ENCODE measurements at regions not wholly inside any gene's neighbourhood (a gene's known extent, or its start where the extent isn't known, plus 50 kb on each side); places are given as distances from the start of the nearest gene placed in this dataset.

DNA sequence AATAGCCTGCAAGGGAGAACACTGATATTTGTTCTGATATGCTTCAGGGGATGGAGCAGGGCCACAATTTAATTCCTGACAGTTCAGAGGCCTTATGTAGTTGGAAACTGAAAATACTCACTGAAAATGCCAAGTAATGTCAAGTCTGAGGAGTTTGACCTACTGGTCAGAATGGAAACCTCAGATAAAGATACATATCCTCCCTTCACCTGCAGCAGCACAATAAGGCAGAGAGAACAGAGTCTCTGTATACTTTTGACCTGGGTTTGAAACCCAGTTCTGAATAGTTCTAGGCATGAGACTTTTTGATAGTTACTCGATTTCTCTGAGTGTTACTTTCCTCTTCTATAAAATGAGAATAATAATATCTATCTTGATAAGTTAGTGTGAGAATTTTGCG is 65.8 kb upstream of the TRPC5 start:
- Histone ChIP-seq H3K4me1 (ENCODE audit: control insufficient read depth, insufficient read depth, low read length) (no peaks in the 10 kb centered on the region), H3K36me3 (ENCODE audit: control insufficient read depth in 2 of 2, insufficient read depth in 2 of 2, low read length in 1 of 2) (no peaks in the 10 kb centered on the region), H4K20me1 (ENCODE audit: control insufficient read depth, insufficient read depth) (no peaks in the 10 kb centered on the region), H3K9ac (ENCODE audit: control insufficient read depth, insufficient read depth, low read length) (no peak overlapping the region), H3K4me2 (ENCODE audit: control insufficient read depth, insufficient read depth) (no peak overlapping the region), H3K27ac (ENCODE audit: control insufficient read depth, insufficient read depth) (no peak overlapping the region), H3K9me3 (replicated peaks; ENCODE audit: control insufficient read depth, insufficient read depth, low read length) (no peaks in the 10 kb centered on the region), H2AFZ (ENCODE audit: control insufficient read depth, low read depth, low read length) (no peak overlapping the region), H3K4me3 (no peak overlapping the region), H3K27me3 (replicated peaks in 1 of 2; ENCODE audit: control insufficient read depth in 2 of 2, insufficient read depth in 2 of 2, low read length in 1 of 2) (no peaks in the 10 kb centered on the region), H3K79me2 (ENCODE audit: control insufficient read depth, insufficient read depth, low read length) (no peaks in the 10 kb centered on the region)
- ChIA-PET SMC1A (ENCODE audit: uncharacterized antibody, unreplicated experiment) (no interaction called here), RAD21 (ENCODE audit: unreplicated experiment) (no interaction called here), CTCF (interaction anchor here (0.6 kb wide), 3 partner anchors 56 to 587 kb away, joined by 3 to 4 read pairs (median 3); no protein-coding TSS in a partner anchor), POLR2A (no interaction called here)
- 29% methylated on average over 2 of the region's 2 CpGs for WGBS (ENCODE audit: insufficient coverage, insufficient replicate concordance, low lambda C conversion rate, missing lambda C conversion rate)
- DNase-seq (ENCODE audit: low read depth, low spot score) (no peak), ATAC-seq (no peak), FAIRE-seq (no peak)
- intact Hi-C loops (cut with micrococcal nuclease; ENCODE audit: unreplicated experiment) (loop anchor here (5.0 kb wide), 1 partner anchor 584 kb away; no protein-coding TSS in a partner anchor), in situ Hi-C loops (cut with MboI) (no loop called here)
- BruUV-seq (replicated peaks): no TSS peak
- TF ChIP-seq ZNF384 (IDR thresholded peaks at IDR 0.05; ENCODE audit: borderline replicate concordance, low read depth, low read length) (no peak), PAX8 (IDR thresholded peaks at IDR 0.05) (no peak), RFX5 (IDR thresholded peaks at IDR 0.05; ENCODE audit: low read depth, low read length) (no peak), BCL11A (IDR thresholded peaks at IDR 0.05; ENCODE audit: low read depth, low read length) (no peak), EGR1 (IDR thresholded peaks at IDR 0.05; ENCODE audit: borderline replicate concordance in 1 of 2, low read depth in 2 of 2, low read length in 2 of 2) (no peak), BHLHE40 (IDR thresholded peaks at IDR 0.05; ENCODE audit: borderline replicate concordance in 1 of 2, low read depth in 2 of 2, low read length in 1 of 2) (no peak)
- TF ChIP-seq, protein P1, sequence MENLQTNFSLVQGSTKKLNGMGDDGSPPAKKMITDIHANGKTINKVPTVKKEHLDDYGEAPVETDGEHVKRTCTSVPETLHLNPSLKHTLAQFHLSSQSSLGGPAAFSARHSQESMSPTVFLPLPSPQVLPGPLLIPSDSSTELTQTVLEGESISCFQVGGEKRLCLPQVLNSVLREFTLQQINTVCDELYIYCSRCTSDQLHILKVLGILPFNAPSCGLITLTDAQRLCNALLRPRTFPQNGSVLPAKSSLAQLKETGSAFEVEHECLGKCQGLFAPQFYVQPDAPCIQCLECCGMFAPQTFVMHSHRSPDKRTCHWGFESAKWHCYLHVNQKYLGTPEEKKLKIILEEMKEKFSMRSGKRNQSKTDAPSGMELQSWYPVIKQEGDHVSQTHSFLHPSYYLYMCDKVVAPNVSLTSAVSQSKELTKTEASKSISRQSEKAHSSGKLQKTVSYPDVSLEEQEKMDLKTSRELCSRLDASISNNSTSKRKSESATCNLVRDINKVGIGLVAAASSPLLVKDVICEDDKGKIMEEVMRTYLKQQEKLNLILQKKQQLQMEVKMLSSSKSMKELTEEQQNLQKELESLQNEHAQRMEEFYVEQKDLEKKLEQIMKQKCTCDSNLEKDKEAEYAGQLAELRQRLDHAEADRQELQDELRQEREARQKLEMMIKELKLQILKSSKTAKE (IDR thresholded peaks at IDR 0.05; ENCODE audit: low read depth, poor library complexity, severe bottlenecking): no peak
- TF ChIP-seq, protein P2, sequence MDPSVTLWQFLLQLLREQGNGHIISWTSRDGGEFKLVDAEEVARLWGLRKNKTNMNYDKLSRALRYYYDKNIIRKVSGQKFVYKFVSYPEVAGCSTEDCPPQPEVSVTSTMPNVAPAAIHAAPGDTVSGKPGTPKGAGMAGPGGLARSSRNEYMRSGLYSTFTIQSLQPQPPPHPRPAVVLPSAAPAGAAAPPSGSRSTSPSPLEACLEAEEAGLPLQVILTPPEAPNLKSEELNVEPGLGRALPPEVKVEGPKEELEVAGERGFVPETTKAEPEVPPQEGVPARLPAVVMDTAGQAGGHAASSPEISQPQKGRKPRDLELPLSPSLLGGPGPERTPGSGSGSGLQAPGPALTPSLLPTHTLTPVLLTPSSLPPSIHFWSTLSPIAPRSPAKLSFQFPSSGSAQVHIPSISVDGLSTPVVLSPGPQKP (IDR thresholded peaks at IDR 0.05; ENCODE audit: low read depth, low read length): no peak

Data from GM12878 (cell line).